H1 (cell line): ENCODE measurements at regions not wholly inside any gene's neighbourhood (a gene's known extent, or its start where the extent isn't known, plus 50 kb on each side); places are given as distances from the start of the nearest gene placed in this dataset.

Source experiments
- CTCF ChIA-PET: fragments of 300-600 bp; sonication (Branson Sonifier 250); formaldehyde crosslinking; loops from one replicate; lab custom pipeline; 2021; ENCODE audit not compliant: partially characterized antibody; lab: Charles Lee
- POLR2A ChIA-PET: fragments of 300-600 bp; sonication (Branson Sonifier 250); formaldehyde crosslinking; loops from one replicate; lab custom pipeline; 2021; ENCODE audit warnings: inconsistent platforms; ENCODE audit not compliant: partially characterized antibody; lab: Charles Lee
- DNase-seq, 2 experiments: peaks; one replicate each; pipeline versions ENCODE4 v3.0.0 to v3.0.0-alpha.2; 2010 to 2022; ENCODE audit warnings: low spot score in 2 of 2, low read depth in 1 of 2, mixed read lengths in 1 of 2
- FAIRE-seq: peaks from 2 replicates; lab custom pipeline; 2011; peaks lifted over from hg19 to GRCh38; lab: Jason Lieb, UNC
- H2AFZ ChIP-seq: 2 replicates; pipeline ENCODE4 v1.8.1; 2012; ENCODE audit warnings: low read length, inconsistent platforms
- H2AK5ac ChIP-seq: 2 replicates; pipeline ENCODE4 v1.6.1; 2013; ENCODE audit warnings: low read depth, low read length
- H2BK120ac ChIP-seq: replicated peaks from 2 replicates; pipeline ENCODE3; 2013; ENCODE audit warnings: low read depth, low read length, inconsistent platforms
- H2BK12ac ChIP-seq: 2 replicates; pipeline ENCODE4 v1.6.1; 2013; ENCODE audit warnings: low read depth, low read length
- H2BK15ac ChIP-seq: 2 replicates; pipeline ENCODE4 v1.6.1; 2013; ENCODE audit warnings: low read length
- H2BK20ac ChIP-seq: 2 replicates; pipeline ENCODE4 v1.6.1; 2013; ENCODE audit warnings: low read length
- H2BK5ac ChIP-seq: 2 replicates; pipeline ENCODE4 v1.6.1; 2013; ENCODE audit warnings: low read depth, low read length
- H3K14ac ChIP-seq: 2 replicates; pipeline ENCODE4 v1.6.1; 2013; ENCODE audit warnings: inconsistent platforms; ENCODE audit not compliant: insufficient read length
- H3K18ac ChIP-seq: 2 replicates; pipeline ENCODE4 v1.6.1; 2013; ENCODE audit warnings: low read length; ENCODE audit errors: extremely low read depth
- H3K23ac ChIP-seq: 2 replicates; pipeline ENCODE4 v1.6.1; 2013; ENCODE audit warnings: inconsistent platforms; ENCODE audit not compliant: insufficient read length
- H3K23me2 ChIP-seq: 2 replicates; pipeline ENCODE4 v1.6.1; 2013; ENCODE audit warnings: low read depth, low read length
- H3K27ac ChIP-seq: 2 replicates; pipeline ENCODE4 v1.6.1; 2011; ENCODE audit warnings: low read depth, low read length, inconsistent platforms
- H3K27me3 ChIP-seq, 4 experiments: replicated peaks in 1 of 4; 1 replicate in 1 of 4; 2 replicates in 3 of 4; pipeline versions ENCODE4 v1.6.1 to v1.8.1; 2011 to 2013; ENCODE audit warnings: low read length in 3 of 4, mild to moderate bottlenecking in 3 of 4, inconsistent platforms in 2 of 4, mixed read lengths in 2 of 4, moderate library complexity in 1 of 4; ENCODE audit not compliant: control insufficient read depth in 3 of 4, insufficient read depth in 3 of 4; ENCODE audit errors: extremely low read depth in 1 of 4
- H3K36me3 ChIP-seq, 4 experiments: 2 replicates each; pipeline versions ENCODE4 v1.6.1 to v1.8.1; 2011 to 2013; ENCODE audit warnings: mild to moderate bottlenecking in 4 of 4, low read length in 3 of 4, moderate library complexity in 2 of 4, control low read depth in 1 of 4, inconsistent platforms in 1 of 4; ENCODE audit not compliant: insufficient read depth in 4 of 4, control insufficient read depth in 2 of 4
- H3K4ac ChIP-seq: replicated peaks from 2 replicates; pipeline ENCODE3; 2013; ENCODE audit warnings: low read length, low read depth, mixed read lengths, inconsistent platforms; ENCODE audit not compliant: insufficient read length
- H3K4me1 ChIP-seq, 4 experiments: replicated peaks in 1 of 4; 1 replicate in 1 of 4; 2 replicates in 3 of 4; pipeline versions ENCODE4 v1.6.1 to v1.8.1; 2011 to 2013; ENCODE audit warnings: low read length in 3 of 4, inconsistent platforms in 2 of 4, mixed read lengths in 1 of 4; ENCODE audit not compliant: insufficient read depth in 4 of 4, control insufficient read depth in 3 of 4
- H3K4me2 ChIP-seq, 2 experiments: 2 replicates each; pipeline versions ENCODE4 v1.6.1 to v1.8.1; 2011 to 2013; ENCODE audit warnings: low read depth in 2 of 2, low read length in 2 of 2, control low read depth in 1 of 2, inconsistent platforms in 1 of 2, mild to moderate bottlenecking in 1 of 2; ENCODE audit not compliant: insufficient read depth in 1 of 2
- H3K4me3 ChIP-seq, 4 experiments: fragments of 200-600, 300-600 bp in 1 of 4; sonication (generic), shearing (Covaris generic), sonication (Bioruptor Twin) in 1 of 4; 2 replicates each; pipeline versions ENCODE4 v1.5.1 to v1.8.1; 2011 to 2016; ENCODE audit warnings: low read length in 4 of 4, low read depth in 3 of 4, control low read depth in 2 of 4, inconsistent platforms in 2 of 4, mild to moderate bottlenecking in 2 of 4, mixed read lengths in 1 of 4, moderate library complexity in 1 of 4; ENCODE audit not compliant: insufficient read depth in 2 of 4; ENCODE audit errors: extremely low read depth in 1 of 4
- H3K56ac ChIP-seq: replicated peaks from 2 replicates; pipeline ENCODE3; 2013; ENCODE audit warnings: low read depth, mild to moderate bottlenecking, mixed read lengths, low read length, inconsistent platforms; ENCODE audit not compliant: insufficient read length
- H3K79me1 ChIP-seq: 2 replicates; pipeline ENCODE4 v1.6.1; 2013; ENCODE audit warnings: low read depth, low read length, control low read depth
- H3K79me2 ChIP-seq, 2 experiments: 2 replicates each; pipeline versions ENCODE4 v1.6.1 to v1.8.1; 2012 to 2013; ENCODE audit warnings: low read length in 2 of 2, mild to moderate bottlenecking in 2 of 2, inconsistent platforms in 1 of 2; ENCODE audit not compliant: insufficient read depth in 2 of 2, control insufficient read depth in 1 of 2
- H3K9ac ChIP-seq, 4 experiments: replicated peaks in 1 of 4; 1 replicate in 1 of 4; 2 replicates in 3 of 4; pipeline versions ENCODE4 v1.6.1 to v1.8.1; 2011 to 2013; ENCODE audit warnings: low read depth in 3 of 4, low read length in 3 of 4, control low read depth in 2 of 4, mild to moderate bottlenecking in 2 of 4, moderate library complexity in 2 of 4, inconsistent platforms in 1 of 4; ENCODE audit errors: extremely low read depth in 1 of 4
- H3K9me3 ChIP-seq, 2 experiments: 2 replicates each; pipeline versions ENCODE4 v1.6.1 to v1.8.1; 2012 to 2013; ENCODE audit warnings: mild to moderate bottlenecking in 2 of 2, moderate library complexity in 2 of 2, control low read depth in 1 of 2, inconsistent platforms in 1 of 2, low read depth in 1 of 2, low read length in 1 of 2, mixed read lengths in 1 of 2; ENCODE audit not compliant: insufficient read depth in 2 of 2
- H4K20me1 ChIP-seq, 2 experiments: replicated peaks in 1 of 2; 2 replicates each; pipeline versions ENCODE3 to v1.8.1; 2011 to 2013; ENCODE audit warnings: inconsistent platforms in 2 of 2, low read length in 2 of 2, mild to moderate bottlenecking in 1 of 2; ENCODE audit not compliant: insufficient read depth in 2 of 2, control insufficient read depth in 1 of 2
- H4K5ac ChIP-seq: 2 replicates; pipeline ENCODE4 v1.6.1; 2013; ENCODE audit warnings: low read length, low read depth, mixed read lengths, inconsistent platforms; ENCODE audit not compliant: insufficient read length
- H4K8ac ChIP-seq: 2 replicates; pipeline ENCODE4 v1.8.0; 2013; ENCODE audit warnings: mild to moderate bottlenecking, moderate library complexity, low read length, inconsistent platforms; ENCODE audit not compliant: insufficient read depth; ENCODE audit errors: extremely low read depth
- H4K91ac ChIP-seq: replicated peaks from 2 replicates; pipeline ENCODE3; 2013; ENCODE audit warnings: low read length, mixed read lengths, inconsistent platforms; ENCODE audit not compliant: insufficient read length
- PHF8 ChIP-seq: fragments of 200-600 bp; sonication (generic); conservative IDR thresholded peaks from 2 replicates; pipeline ENCODE4 v1.7.1; 2012; ENCODE audit warnings: low read depth, mild to moderate bottlenecking, inconsistent platforms, low read length, moderate library complexity
- SIX5 ChIP-seq: IDR thresholded peaks from 2 replicates; pipeline ENCODE4 v1.6.1; 2011; ENCODE audit warnings: mild to moderate bottlenecking, low read depth, low read length
- SP4 ChIP-seq: IDR thresholded peaks from 2 replicates; pipeline ENCODE4 v1.6.1; 2012; ENCODE audit warnings: low read length, inconsistent platforms
- WGBS, 2 experiments: shearing (Covaris generic) in 1 of 2; methylation state at CpG; one replicate each; pipeline versions ENCODE4 v1.1.6 to v1.1.7; 2013 to 2015; ENCODE audit warnings: low lambda C conversion rate in 2 of 2, mixed read lengths in 2 of 2, inconsistent platforms in 1 of 2, low coverage in 1 of 2, missing lambda C conversion rate in 1 of 2; ENCODE audit not compliant: insufficient replicate concordance in 2 of 2, insufficient coverage in 1 of 2, insufficient read length in 1 of 2; ENCODE audit errors: extremely low coverage in 1 of 2, missing lambda C conversion rate in 1 of 2; 5-methylcytosine and 5-hydroxymethylcytosine counted together

DNA sequence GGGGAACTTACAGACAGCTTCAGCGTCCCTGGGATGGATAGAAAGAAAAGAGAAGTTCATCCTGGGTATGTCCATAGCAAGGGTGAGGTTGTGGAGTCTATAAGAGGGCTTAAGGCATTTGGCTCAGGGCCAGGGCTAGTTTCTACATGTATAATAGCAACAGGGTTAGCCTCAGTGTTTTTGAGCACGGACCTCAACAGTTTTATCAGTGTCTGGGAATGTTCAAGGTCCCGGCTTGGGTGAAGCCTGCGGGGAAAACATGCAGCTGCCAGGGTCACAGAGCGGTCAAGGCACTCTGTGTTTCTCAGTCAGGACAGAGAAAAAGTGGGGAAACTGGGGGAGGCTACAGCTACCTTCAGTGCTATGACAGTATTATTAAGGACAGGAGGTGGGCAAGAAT lies 427.7 kb upstream of the HS6ST1 start:
- ChIA-PET CTCF (interaction anchor here (2.3 kb wide), 1 partner anchor 10 kb away, joined by 10 read pairs; no protein-coding TSS in a partner anchor), POLR2A (no interaction called here)
- Histone ChIP-seq H2BK15ac (no peak overlapping the region), H4K8ac (no peak overlapping the region), H4K91ac (no peak overlapping the region), H4K5ac (no peak overlapping the region), H3K4me1 (0 out of 7 replicates have a peak, but pooled peaks cover 0 to 2% (median 0%) of the 10 kb centered on the region in 4 experiments), H3K27ac (no peak overlapping the region), H2BK5ac (no peak overlapping the region), H3K14ac (no peak overlapping the region), H4K20me1 (no peaks in the 10 kb centered on the region), H3K4me2 (no peak overlapping the region), H2AFZ (no peak overlapping the region), H3K9ac (no peak overlapping the region), H3K9me3 (no peaks in the 10 kb centered on the region), H3K27me3 (no peaks in the 10 kb centered on the region), H3K36me3 (no peaks in the 10 kb centered on the region), H3K4ac (no peak overlapping the region), H3K18ac (no peak overlapping the region), H3K23me2 (no peaks in the 10 kb centered on the region), H2BK20ac (no peak overlapping the region), H3K4me3 (no peak overlapping the region), H3K23ac (no peak overlapping the region), H2BK12ac (no peak overlapping the region), H3K79me2 (no peaks in the 10 kb centered on the region), H3K56ac (no peak overlapping the region), H3K79me1 (no peaks in the 10 kb centered on the region), H2BK120ac (no peak overlapping the region), H2AK5ac (no peak overlapping the region)
- no peak for DNase-seq
- WGBS, 2 experiments, result 89% methylated on average over 5 of the region's 5 CpGs; no CpG with 5 or more reads in 1 of the 2 experiments
- no peak for FAIRE-seq
- TF ChIP-seq PHF8, result no peak
- no peak for TF ChIP-seq SIX5
- no peak for TF ChIP-seq SP4
